ENCODE measurements at regions not wholly inside any gene's neighbourhood (a gene's known extent, or its start where the extent isn't known, plus 50 kb on each side); places are given as distances from the start of the nearest gene placed in this dataset.
A peak's percentile ranks its signal among the peaks of the same experiment; 100 is the strongest.

GRCh38 chr7:94216944-94217461 is 177.7 kb upstream of the COL1A2 start:
- no peak for TF ChIP-seq CTCF (IDR thresholded peaks at IDR 0.05)
- no peak for TF ChIP-seq EP300 (IDR thresholded peaks at IDR 0.05)
- TF ChIP-seq POLR2A (IDR thresholded peaks at IDR 0.05), result no peak
- peak in 1 of 3 donors; percentile 17 for TF ChIP-seq POLR2AphosphoS5 (IDR thresholded peaks at IDR 0.05)
